NCI-H460 (cell line): ENCODE measurements at regions not wholly inside any gene's neighbourhood (a gene's known extent, or its start where the extent isn't known, plus 50 kb on each side); places are given as distances from the start of the nearest gene placed in this dataset.
"Not testable (repeated sequence)": the region's sequence is repeated elsewhere in the genome, so short reads cannot be mapped to it uniquely, and the experiment has no call there.

Experiments used
- DNase-seq: peaks from one replicate; pipeline ENCODE4 v3.0.0-alpha.2; 2016; ENCODE audit warnings: low read depth; ENCODE audit errors: extremely low read depth

GRCh38 chr5:10021248-10021647, 228.4 kb downstream of the ATPSCKMT start:
- no peak for DNase-seq

- DNase-seq = no peak
Measured at GRCh38 chr5:10019236-10019635, 230.5 kb downstream of the ATPSCKMT start.

- no peak for DNase-seq
Measured at GRCh38 chr5:10018201-10019069, 231.3 kb downstream of the ATPSCKMT start.

GRCh38 chr5:10017786-10018185, 231.9 kb downstream of the ATPSCKMT start:
- DNase-seq = no peak

GRCh38 chr5:10016559-10016958, 233.1 kb downstream of the ATPSCKMT start:
- peak; percentile 18 for DNase-seq

- DNase-seq = not testable (repeated sequence)
Measured at GRCh38 chr5:10015681-10016080, 234.0 kb downstream of the ATPSCKMT start.

GRCh38 chr5:10009802-10010201, 239.9 kb downstream of the ATPSCKMT start:
- DNase-seq = no peak

- DNase-seq = no peak
Measured at GRCh38 chr5:9987101-9987500, 262.6 kb downstream of the ATPSCKMT start.

GRCh38 chr5:9977070-9977469, 272.6 kb downstream of the ATPSCKMT start:
- no peak for DNase-seq

GRCh38 chr5:9976621-9977020, 273.1 kb downstream of the ATPSCKMT start:
- no peak for DNase-seq

- no peak for DNase-seq
Measured at GRCh38 chr5:9972059-9972458, 277.6 kb downstream of the ATPSCKMT start.

GRCh38 chr5:9971301-9971700, 278.4 kb downstream of the ATPSCKMT start:
- no peak for DNase-seq

GRCh38 chr5:9958914-9959313, 290.8 kb downstream of the ATPSCKMT start:
- DNase-seq = no peak

GRCh38 chr5:9957214-9957613, 292.5 kb downstream of the ATPSCKMT start:
- no peak for DNase-seq

GRCh38 chr5:9956725-9957124, 293.0 kb downstream of the ATPSCKMT start:
- no peak for DNase-seq

GRCh38 chr5:9955586-9955985, 294.1 kb downstream of the ATPSCKMT start:
- DNase-seq = no peak

GRCh38 chr5:9954869-9955268, 294.8 kb downstream of the ATPSCKMT start:
- no peak for DNase-seq

GRCh38 chr5:9953691-9954090, 296.0 kb downstream of the ATPSCKMT start:
- DNase-seq = no peak

GRCh38 chr5:9951865-9952516, 297.7 kb downstream of the ATPSCKMT start:
- DNase-seq = no peak

- no peak for DNase-seq
Measured at GRCh38 chr5:9947944-9948343, 301.7 kb downstream of the ATPSCKMT start.

GRCh38 chr5:9947225-9947714, 302.4 kb downstream of the ATPSCKMT start:
- no peak for DNase-seq

GRCh38 chr5:9932770-9933169, 302.6 kb upstream of the TAS2R1 start:
- DNase-seq = no peak
